ENCODE measurements at regions not wholly inside any gene's neighbourhood (a gene's known extent, or its start where the extent isn't known, plus 50 kb on each side); places are given as distances from the start of the nearest gene placed in this dataset.

- WGBS, 2 experiments (ENCODE audit: low coverage in 1 of 2, low lambda C conversion rate in 2 of 2, missing lambda C conversion rate in 2 of 2) = 37 to 46% methylated on average over 10 of the region's 10 CpGs
- in situ Hi-C loops (cut with MboI) = no loop called here
- no peaks in the 10 kb centered on the region for H3K36me3 ChIP-seq (ENCODE audit: low read depth)
- H3K9me2 ChIP-seq (ENCODE audit: insufficient read depth) = no peaks in the 10 kb centered on the region
- no peaks in the 10 kb centered on the region for H4K20me1 ChIP-seq (ENCODE audit: insufficient read depth)
- no peak for DNase-seq
- H3K4me2 ChIP-seq (ENCODE audit: unreplicated experiment) = no peak overlapping the region
- H3K79me2 ChIP-seq (ENCODE audit: insufficient read depth) = no peaks in the 10 kb centered on the region
- H3K27me3 ChIP-seq (replicated peaks; ENCODE audit: insufficient read depth) = peaks cover 9% of the 10 kb centered on the region; the same call in 1 of the 2 replicates
- H3K4me3 ChIP-seq = no peak overlapping the region
- H3K27ac ChIP-seq = no peak overlapping the region
- H3K9me3 ChIP-seq (ENCODE audit: low read depth) = no peaks in the 10 kb centered on the region
- H3K9ac ChIP-seq = no peak overlapping the region
- H3F3A ChIP-seq (ENCODE audit: insufficient read depth) = no peaks in the 10 kb centered on the region
- TF ChIP-seq EZH2 (IDR thresholded peaks at IDR 0.05; ENCODE audit: insufficient read depth, poor library complexity, severe bottlenecking) (no peak), EZH2phosphoT487 (IDR thresholded peaks at IDR 0.05; ENCODE audit: insufficient read depth, low read depth) (no peak)
- H3K4me1 ChIP-seq (ENCODE audit: insufficient read depth) = no peaks in the 10 kb centered on the region
- H2AFZ ChIP-seq = no peak overlapping the region
Observed at GRCh38 chr6:165894171-165894825, 231.3 kb upstream of the PDE10A start.

- H3K4me3 ChIP-seq = no peak overlapping the region
- H3K36me3 ChIP-seq (ENCODE audit: low read depth) = no peaks in the 10 kb centered on the region
- H3K27ac ChIP-seq = no peak overlapping the region
- 45 to 53% methylated on average over 6 of the region's 6 CpGs for WGBS, 2 experiments (ENCODE audit: low coverage in 1 of 2, low lambda C conversion rate in 2 of 2, missing lambda C conversion rate in 2 of 2)
- no peak overlapping the region for H2AFZ ChIP-seq
- no peak overlapping the region for H3K9ac ChIP-seq
- H3K27me3 ChIP-seq (replicated peaks; ENCODE audit: insufficient read depth) = peaks cover 9% of the 10 kb centered on the region; the same call in 1 of the 2 replicates
- no peak overlapping the region for H3K4me2 ChIP-seq (ENCODE audit: unreplicated experiment)
- no peaks in the 10 kb centered on the region for H3K9me2 ChIP-seq (ENCODE audit: insufficient read depth)
- no peaks in the 10 kb centered on the region for H3K79me2 ChIP-seq (ENCODE audit: insufficient read depth)
- H3K4me1 ChIP-seq (ENCODE audit: insufficient read depth) = no peaks in the 10 kb centered on the region
- H4K20me1 ChIP-seq (ENCODE audit: insufficient read depth) = no peaks in the 10 kb centered on the region
- in situ Hi-C loops (cut with MboI) = no loop called here
- no peaks in the 10 kb centered on the region for H3K9me3 ChIP-seq (ENCODE audit: low read depth)
- no peak for DNase-seq
- no peaks in the 10 kb centered on the region for H3F3A ChIP-seq (ENCODE audit: insufficient read depth)
- TF ChIP-seq EZH2phosphoT487 (IDR thresholded peaks at IDR 0.05; ENCODE audit: insufficient read depth, low read depth) (no peak), EZH2 (IDR thresholded peaks at IDR 0.05; ENCODE audit: insufficient read depth, poor library complexity, severe bottlenecking) (no peak)
Observed at GRCh38 chr6:165893431-165893830, 230.4 kb upstream of the PDE10A start.

- Histone ChIP-seq H2AFZ (no peak overlapping the region), H3K4me1 (ENCODE audit: insufficient read depth) (no peaks in the 10 kb centered on the region), H3K36me3 (ENCODE audit: low read depth) (no peaks in the 10 kb centered on the region), H3K9ac (no peak overlapping the region), H4K20me1 (ENCODE audit: insufficient read depth) (no peaks in the 10 kb centered on the region), H3K27me3 (replicated peaks; ENCODE audit: insufficient read depth) (peaks cover 16% of the 10 kb centered on the region), H3K27ac (no peak overlapping the region), H3K4me2 (ENCODE audit: unreplicated experiment) (no peak overlapping the region), H3K9me2 (ENCODE audit: insufficient read depth) (no peaks in the 10 kb centered on the region), H3K79me2 (ENCODE audit: insufficient read depth) (no peaks in the 10 kb centered on the region), H3K9me3 (ENCODE audit: low read depth) (no peaks in the 10 kb centered on the region), H3K4me3 (no peak overlapping the region), H3F3A (ENCODE audit: insufficient read depth) (no peaks in the 10 kb centered on the region)
- 64 to 70% methylated on average over 5 of the region's 5 CpGs for WGBS, 2 experiments (ENCODE audit: low coverage in 1 of 2, low lambda C conversion rate in 2 of 2, missing lambda C conversion rate in 2 of 2)
- in situ Hi-C loops (cut with MboI) = no loop called here
- TF ChIP-seq EZH2phosphoT487 (IDR thresholded peaks at IDR 0.05; ENCODE audit: insufficient read depth, low read depth) = no peak
- TF ChIP-seq EZH2 (IDR thresholded peaks at IDR 0.05; ENCODE audit: insufficient read depth, poor library complexity, severe bottlenecking) = no peak
- DNase-seq = no peak
Observed at GRCh38 chr6:165891320-165891719, 228.3 kb upstream of the PDE10A start.

GRCh38 chr6:165890404-165890735 is 227.3 kb upstream of the PDE10A start:
- TF ChIP-seq EZH2 (IDR thresholded peaks at IDR 0.05; ENCODE audit: insufficient read depth, poor library complexity, severe bottlenecking) = no peak
- TF ChIP-seq EZH2phosphoT487 (IDR thresholded peaks at IDR 0.05; ENCODE audit: insufficient read depth, low read depth) = no peak
- DNase-seq = no peak
- no peak overlapping the region for H3K9ac ChIP-seq
- no peaks in the 10 kb centered on the region for H3K79me2 ChIP-seq (ENCODE audit: insufficient read depth)
- 50 to 56% methylated on average over 9 of the region's 9 CpGs for WGBS, 2 experiments (ENCODE audit: low coverage in 1 of 2, low lambda C conversion rate in 2 of 2, missing lambda C conversion rate in 2 of 2)
- no peaks in the 10 kb centered on the region for H3K9me3 ChIP-seq (ENCODE audit: low read depth)
- no peak overlapping the region for H2AFZ ChIP-seq
- H3K4me3 ChIP-seq = no peak overlapping the region
- H3K36me3 ChIP-seq (ENCODE audit: low read depth) = no peaks in the 10 kb centered on the region
- H3K9me2 ChIP-seq (ENCODE audit: insufficient read depth) = no peaks in the 10 kb centered on the region
- no peaks in the 10 kb centered on the region for H3F3A ChIP-seq (ENCODE audit: insufficient read depth)
- no peak overlapping the region for H3K4me2 ChIP-seq (ENCODE audit: unreplicated experiment)
- in situ Hi-C loops (cut with MboI) = no loop called here
- H4K20me1 ChIP-seq (ENCODE audit: insufficient read depth) = no peaks in the 10 kb centered on the region
- H3K4me1 ChIP-seq (ENCODE audit: insufficient read depth) = no peaks in the 10 kb centered on the region
- peaks cover 16% of the 10 kb centered on the region for H3K27me3 ChIP-seq (replicated peaks; ENCODE audit: insufficient read depth)
- H3K27ac ChIP-seq = no peak overlapping the region
